GM12865 (cell line): ENCODE measurements at regions not wholly inside any gene's neighbourhood (a gene's known extent, or its start where the extent isn't known, plus 50 kb on each side); places are given as distances from the start of the nearest gene placed in this dataset.

Experiments used
- DNase-seq: peaks from one replicate; pipeline ENCODE4 v3.0.0; 2010; ENCODE audit warnings: low read depth
- H3K4me3 ChIP-seq: 2 replicates; pipeline ENCODE4 v1.5.1; 2011; ENCODE audit warnings: mild to moderate bottlenecking, low read depth, low read length, control low read depth
- CTCF ChIP-seq: IDR thresholded peaks from 2 replicates; pipeline ENCODE4 v1.5.1; 2011; ENCODE audit warnings: low read length, control low read depth, low read depth, inconsistent platforms; ENCODE audit not compliant: insufficient read depth; ENCODE audit errors: missing control alignments

GRCh38 chr9:27963836-27964235 lies 390.6 kb upstream of the C9orf72 start:
- H3K4me3 ChIP-seq: no peak overlapping the region
- no peak for TF ChIP-seq CTCF
- DNase-seq: no peak

- TF ChIP-seq CTCF: no peak
Measured at GRCh38 chr9:27967210-27967609, 393.9 kb upstream of the C9orf72 start.

DNA sequence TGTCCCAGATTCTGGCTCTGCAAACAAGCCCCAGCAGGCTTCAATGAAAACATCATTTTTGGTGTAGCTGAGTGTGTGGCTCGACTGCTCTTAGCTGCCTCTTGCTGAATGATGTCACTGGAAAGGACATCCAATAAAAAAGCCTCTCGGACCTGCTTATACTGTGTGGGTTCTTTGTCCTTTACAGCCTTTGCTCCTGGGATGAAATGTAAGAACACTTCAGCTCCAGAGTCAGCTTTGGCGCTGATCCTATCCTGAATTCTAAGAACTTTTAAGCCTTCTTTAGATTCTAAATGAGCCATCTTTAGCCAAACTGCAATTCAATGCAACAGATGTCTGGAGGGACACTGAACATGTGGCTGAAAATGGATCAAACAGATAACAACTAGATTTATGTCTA lies 404.6 kb upstream of the C9orf72 start:
- no peak for TF ChIP-seq CTCF
- H3K4me3 ChIP-seq: no peak overlapping the region
- no peak for DNase-seq

More at GRCh38 chr9:27967210-27967609, 393.9 kb upstream of the C9orf72 start:
- no peak for DNase-seq
- no peak overlapping the region for H3K4me3 ChIP-seq

GRCh38 chr9:27985714-27986113 lies 412.4 kb upstream of the C9orf72 start:
- no peak for DNase-seq
- no peak overlapping the region for H3K4me3 ChIP-seq
- TF ChIP-seq CTCF: no peak

DNA sequence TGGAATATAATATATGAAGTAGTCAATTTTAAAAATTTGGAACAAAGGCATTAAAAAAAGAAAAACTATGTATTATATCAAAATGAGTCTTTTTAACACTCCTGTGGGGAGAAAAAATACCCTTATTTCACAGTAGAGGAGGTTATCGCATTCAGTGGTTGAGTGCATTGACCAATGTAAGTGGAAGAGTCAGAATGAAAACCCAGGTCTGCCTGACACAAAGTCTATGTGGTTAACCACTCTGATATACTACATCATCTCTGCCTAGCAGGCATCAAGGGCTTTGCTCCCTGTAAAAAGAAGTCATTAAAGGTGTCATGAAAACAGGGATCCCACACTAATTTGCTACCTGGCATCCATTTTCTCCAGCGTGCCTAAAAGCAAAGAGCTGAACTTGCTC lies 417.2 kb upstream of the C9orf72 start:
- no peak overlapping the region for H3K4me3 ChIP-seq
- TF ChIP-seq CTCF: no peak
- peak; percentile 31 for DNase-seq

DNA sequence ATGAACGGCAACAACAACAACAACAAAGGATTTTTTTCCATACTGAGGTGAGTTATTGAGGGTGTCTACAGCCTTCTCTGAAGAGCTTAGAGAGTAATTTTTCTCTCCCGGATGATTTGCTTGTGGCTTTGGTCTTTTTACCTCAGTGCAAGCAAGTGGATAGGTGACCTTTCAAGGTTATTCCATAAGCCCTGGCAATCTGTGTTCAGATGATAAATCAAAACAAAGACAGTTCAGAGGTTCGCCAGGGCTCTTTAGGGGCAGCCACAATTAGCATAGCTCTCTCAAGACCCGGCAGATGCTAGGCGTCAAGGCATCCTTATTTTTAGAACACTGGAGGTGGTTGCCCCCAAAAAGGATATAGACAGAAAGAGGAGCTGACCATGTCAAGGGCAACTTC lies 417.9 kb upstream of the C9orf72 start:
- no peak for TF ChIP-seq CTCF
- DNase-seq: no peak
- no peak overlapping the region for H3K4me3 ChIP-seq

DNA sequence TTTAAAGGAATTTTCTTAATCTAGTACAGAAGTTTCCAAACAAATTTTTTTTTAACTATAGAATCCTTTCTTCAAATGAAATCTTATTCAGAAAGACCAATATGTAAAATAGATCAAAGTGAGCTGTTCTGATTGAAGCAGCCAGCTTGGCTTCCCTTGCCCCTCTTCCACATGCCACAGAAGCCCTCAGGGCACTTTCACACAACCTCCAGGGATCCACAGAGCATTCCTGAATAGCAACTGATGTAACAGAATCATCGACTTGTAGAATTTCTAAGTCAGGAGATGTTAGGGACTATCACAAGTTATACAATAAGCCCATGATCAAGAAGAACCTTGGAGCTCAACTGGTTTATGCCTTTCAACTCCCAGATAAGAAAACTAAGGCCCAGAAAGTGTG lies 427.8 kb upstream of the C9orf72 start:
- no peak overlapping the region for H3K4me3 ChIP-seq
- no peak for TF ChIP-seq CTCF
- no peak for DNase-seq
